ENCODE measurements at regions not wholly inside any gene's neighbourhood (a gene's known extent, or its start where the extent isn't known, plus 50 kb on each side); places are given as distances from the start of the nearest gene placed in this dataset.

- Histone ChIP-seq H3K9me3 (ENCODE audit: control insufficient read depth, low read length) (no peaks in the 10 kb centered on the region), H3K27me3 (ENCODE audit: control insufficient read depth, insufficient read depth, low read length) (no peaks in the 10 kb centered on the region), H3K4me3 (ENCODE audit: low read length) (no peak overlapping the region), H3K4me1 (ENCODE audit: control insufficient read depth, insufficient read depth, low read length) (no peaks in the 10 kb centered on the region), H3K9ac (ENCODE audit: low read length) (no peak overlapping the region), H3K36me3 (ENCODE audit: control insufficient read depth, insufficient read depth, low read length) (no peaks in the 10 kb centered on the region)
Observed at GRCh38 chr2:235303499-235304291, 190.1 kb upstream of the AGAP1 start.

DNA sequence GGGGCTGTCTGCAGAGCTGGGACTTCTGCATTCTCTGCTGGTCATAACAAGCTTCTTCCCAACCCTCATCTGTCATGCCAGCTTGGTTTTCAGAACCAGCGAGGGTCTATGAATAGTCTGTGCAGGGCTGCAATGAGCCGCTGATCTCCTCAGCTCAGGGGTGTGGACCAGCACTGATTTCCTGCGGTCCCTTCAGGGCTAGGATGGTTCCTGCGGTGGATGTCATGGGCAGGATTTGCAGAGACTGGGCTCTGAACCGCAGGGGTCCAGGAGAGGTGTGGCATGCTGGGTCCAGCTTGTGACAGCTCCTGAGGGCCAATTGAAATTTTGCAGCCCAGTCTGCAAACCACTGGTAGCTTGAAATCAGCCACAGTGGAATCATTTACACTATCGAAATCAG is 188.2 kb upstream of the AGAP1 start:
- Histone ChIP-seq H3K4me1 (ENCODE audit: control insufficient read depth, insufficient read depth, low read length) (no peaks in the 10 kb centered on the region), H3K27me3 (ENCODE audit: control insufficient read depth, insufficient read depth, low read length) (no peaks in the 10 kb centered on the region), H3K4me3 (ENCODE audit: low read length) (no peak overlapping the region), H3K9me3 (ENCODE audit: control insufficient read depth, low read length) (no peaks in the 10 kb centered on the region), H3K36me3 (ENCODE audit: control insufficient read depth, insufficient read depth, low read length) (no peaks in the 10 kb centered on the region), H3K9ac (ENCODE audit: low read length) (no peak overlapping the region)

DNA sequence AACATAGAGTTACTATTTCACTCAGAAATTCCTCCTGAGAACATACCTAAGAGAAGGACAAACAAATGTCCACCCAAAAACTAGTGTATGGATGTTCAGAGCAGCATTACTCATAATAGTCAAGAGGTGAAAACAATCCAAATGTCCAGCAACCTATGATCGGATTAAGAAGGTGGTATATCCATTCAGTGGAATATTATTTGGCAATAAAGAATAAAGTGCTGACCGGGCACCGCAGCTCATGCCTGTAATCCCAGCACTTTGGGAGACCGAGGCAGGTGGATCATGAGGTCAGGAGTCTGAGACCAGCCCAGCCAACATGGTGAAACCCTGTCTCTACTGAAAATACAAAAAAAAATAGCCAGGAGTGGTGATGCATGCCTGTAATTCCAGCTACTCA is 182.8 kb upstream of the AGAP1 start:
- Histone ChIP-seq H3K9me3 (ENCODE audit: control insufficient read depth, low read length) (no peaks in the 10 kb centered on the region), H3K4me3 (ENCODE audit: low read length) (no peak overlapping the region), H3K4me1 (ENCODE audit: control insufficient read depth, insufficient read depth, low read length) (no peaks in the 10 kb centered on the region), H3K9ac (ENCODE audit: low read length) (no peak overlapping the region), H3K27me3 (ENCODE audit: control insufficient read depth, insufficient read depth, low read length) (no peaks in the 10 kb centered on the region), H3K36me3 (ENCODE audit: control insufficient read depth, insufficient read depth, low read length) (no peaks in the 10 kb centered on the region)

DNA sequence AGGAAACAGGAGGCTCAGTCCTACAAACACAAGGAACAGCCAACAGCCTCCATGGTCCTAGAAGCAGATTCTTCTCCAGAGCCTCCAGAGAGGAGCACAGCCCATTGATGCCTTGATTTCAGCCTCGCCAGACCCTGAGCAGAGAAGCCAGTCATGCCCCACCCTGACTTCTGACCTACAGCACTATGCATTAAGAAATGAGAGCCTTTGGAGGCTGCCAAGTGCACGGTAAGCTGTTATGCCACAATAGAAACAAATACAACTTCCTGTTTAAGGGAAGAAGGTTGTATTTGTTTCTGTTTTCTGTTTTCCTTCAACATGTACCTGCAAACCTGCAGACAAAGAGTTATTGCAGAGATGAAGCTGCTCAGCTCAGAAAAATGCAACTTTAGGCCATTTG is 181.3 kb upstream of the AGAP1 start:
- Histone ChIP-seq H3K27me3 (ENCODE audit: control insufficient read depth, insufficient read depth, low read length) (no peaks in the 10 kb centered on the region), H3K4me3 (ENCODE audit: low read length) (no peak overlapping the region), H3K9ac (ENCODE audit: low read length) (no peak overlapping the region), H3K4me1 (ENCODE audit: control insufficient read depth, insufficient read depth, low read length) (no peaks in the 10 kb centered on the region), H3K9me3 (ENCODE audit: control insufficient read depth, low read length) (no peaks in the 10 kb centered on the region), H3K36me3 (ENCODE audit: control insufficient read depth, insufficient read depth, low read length) (no peaks in the 10 kb centered on the region)

GRCh38 chr2:235314371-235314930 is 179.4 kb upstream of the AGAP1 start:
- no peaks in the 10 kb centered on the region for H3K27me3 ChIP-seq (ENCODE audit: control insufficient read depth, insufficient read depth, low read length)
- H3K4me3 ChIP-seq (ENCODE audit: low read length) = no peak overlapping the region
- H3K4me1 ChIP-seq (ENCODE audit: control insufficient read depth, insufficient read depth, low read length) = no peaks in the 10 kb centered on the region
- H3K9ac ChIP-seq (ENCODE audit: low read length) = no peak overlapping the region
- H3K9me3 ChIP-seq (ENCODE audit: control insufficient read depth, low read length) = no peaks in the 10 kb centered on the region
- H3K36me3 ChIP-seq (ENCODE audit: control insufficient read depth, insufficient read depth, low read length) = no peaks in the 10 kb centered on the region

DNA sequence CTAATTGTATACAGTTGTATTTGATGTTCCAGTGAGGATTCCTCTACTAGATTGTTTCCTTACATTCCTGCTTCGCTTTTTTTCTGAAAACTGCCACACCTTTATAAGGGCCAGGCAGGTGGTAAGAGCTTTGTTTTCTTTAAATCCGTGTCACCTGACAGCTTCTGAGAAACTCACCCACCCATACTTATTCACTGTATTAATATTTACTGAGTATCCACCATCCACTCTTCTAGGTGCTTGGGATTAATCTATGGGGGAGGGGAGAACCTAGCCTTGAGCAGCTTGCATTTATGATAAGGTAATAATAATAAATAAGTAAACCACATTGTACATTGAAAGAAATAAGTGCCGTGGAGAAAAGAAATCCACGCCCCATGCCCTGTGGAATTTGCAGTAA is 174.7 kb upstream of the AGAP1 start:
- Histone ChIP-seq H3K36me3 (ENCODE audit: control insufficient read depth, insufficient read depth, low read length) (no peaks in the 10 kb centered on the region), H3K9me3 (ENCODE audit: control insufficient read depth, low read length) (no peaks in the 10 kb centered on the region), H3K9ac (ENCODE audit: low read length) (no peak overlapping the region), H3K4me3 (ENCODE audit: low read length) (no peak overlapping the region), H3K27me3 (ENCODE audit: control insufficient read depth, insufficient read depth, low read length) (peaks cover 2% of the 10 kb centered on the region), H3K4me1 (ENCODE audit: control insufficient read depth, insufficient read depth, low read length) (no peaks in the 10 kb centered on the region)

- Histone ChIP-seq H3K4me1 (ENCODE audit: control insufficient read depth, insufficient read depth, low read length) (no peaks in the 10 kb centered on the region), H3K9ac (ENCODE audit: low read length) (no peak overlapping the region), H3K4me3 (ENCODE audit: low read length) (no peak overlapping the region), H3K27me3 (ENCODE audit: control insufficient read depth, insufficient read depth, low read length) (peaks cover 6% of the 10 kb centered on the region), H3K9me3 (ENCODE audit: control insufficient read depth, low read length) (no peaks in the 10 kb centered on the region), H3K36me3 (ENCODE audit: control insufficient read depth, insufficient read depth, low read length) (no peaks in the 10 kb centered on the region)
Observed at GRCh38 chr2:235320326-235320725, 173.5 kb upstream of the AGAP1 start.

- no peaks in the 10 kb centered on the region for H3K4me1 ChIP-seq (ENCODE audit: control insufficient read depth, insufficient read depth, low read length)
- H3K27me3 ChIP-seq (ENCODE audit: control insufficient read depth, insufficient read depth, low read length) = peaks cover 6% of the 10 kb centered on the region
- H3K4me3 ChIP-seq (ENCODE audit: low read length) = no peak overlapping the region
- no peaks in the 10 kb centered on the region for H3K36me3 ChIP-seq (ENCODE audit: control insufficient read depth, insufficient read depth, low read length)
- no peak overlapping the region for H3K9ac ChIP-seq (ENCODE audit: low read length)
- H3K9me3 ChIP-seq (ENCODE audit: control insufficient read depth, low read length) = no peaks in the 10 kb centered on the region
Observed at GRCh38 chr2:235324324-235324723, 169.5 kb upstream of the AGAP1 start.

DNA sequence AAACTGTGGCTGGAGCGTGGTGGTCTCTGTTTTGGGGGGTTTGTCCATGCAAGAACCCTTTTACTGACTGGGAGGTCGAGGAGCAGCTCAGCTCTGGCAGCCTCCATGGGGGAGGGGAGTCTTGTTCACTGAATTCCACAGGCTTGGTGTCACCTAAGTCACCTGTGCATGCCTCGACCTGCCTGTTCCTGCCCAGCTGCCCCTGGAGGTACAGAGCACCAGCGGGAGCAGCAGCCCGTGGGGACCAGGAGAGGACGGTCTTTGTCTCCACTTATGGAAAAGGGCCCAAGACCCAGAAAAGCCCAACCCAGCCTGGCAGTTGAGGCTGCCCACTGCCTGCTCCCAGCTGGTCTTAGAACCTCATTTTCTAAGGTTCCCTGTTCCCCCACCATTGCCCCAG is 168.7 kb upstream of the AGAP1 start:
- H3K9me3 ChIP-seq (ENCODE audit: control insufficient read depth, low read length) = no peaks in the 10 kb centered on the region
- H3K27me3 ChIP-seq (ENCODE audit: control insufficient read depth, insufficient read depth, low read length) = peaks cover 6% of the 10 kb centered on the region
- H3K4me1 ChIP-seq (ENCODE audit: control insufficient read depth, insufficient read depth, low read length) = no peaks in the 10 kb centered on the region
- no peaks in the 10 kb centered on the region for H3K36me3 ChIP-seq (ENCODE audit: control insufficient read depth, insufficient read depth, low read length)
- no peak overlapping the region for H3K4me3 ChIP-seq (ENCODE audit: low read length)
- H3K9ac ChIP-seq (ENCODE audit: low read length) = no peak overlapping the region

DNA sequence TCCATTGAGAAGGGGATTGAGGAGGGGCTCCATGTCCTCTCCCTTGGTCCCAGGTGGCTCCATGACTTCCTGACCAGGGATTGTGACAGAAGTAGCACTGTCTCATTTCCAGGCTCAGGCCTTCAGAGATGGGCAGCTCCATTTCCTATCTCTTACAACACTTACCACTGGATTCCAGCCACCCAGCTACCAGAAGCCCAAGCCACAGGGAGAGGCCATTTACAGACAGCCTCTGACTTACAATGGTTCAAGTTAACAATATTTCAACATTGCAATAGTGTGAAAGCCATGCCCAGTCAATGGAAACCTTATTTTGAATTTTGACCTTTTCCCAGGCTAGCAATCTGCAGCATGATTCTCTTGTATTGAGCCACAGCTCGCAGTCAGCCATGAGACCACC is 164.9 kb upstream of the AGAP1 start:
- Histone ChIP-seq H3K4me1 (ENCODE audit: control insufficient read depth, insufficient read depth, low read length) (no peaks in the 10 kb centered on the region), H3K9ac (ENCODE audit: low read length) (no peak overlapping the region), H3K4me3 (ENCODE audit: low read length) (no peak overlapping the region), H3K27me3 (ENCODE audit: control insufficient read depth, insufficient read depth, low read length) (peaks cover 12% of the 10 kb centered on the region), H3K9me3 (ENCODE audit: control insufficient read depth, low read length) (no peaks in the 10 kb centered on the region), H3K36me3 (ENCODE audit: control insufficient read depth, insufficient read depth, low read length) (no peaks in the 10 kb centered on the region)

- Histone ChIP-seq H3K9me3 (ENCODE audit: control insufficient read depth, low read length) (no peaks in the 10 kb centered on the region), H3K9ac (ENCODE audit: low read length) (no peak overlapping the region), H3K4me1 (ENCODE audit: control insufficient read depth, insufficient read depth, low read length) (no peaks in the 10 kb centered on the region), H3K27me3 (ENCODE audit: control insufficient read depth, insufficient read depth, low read length) (peaks cover 7% of the 10 kb centered on the region), H3K36me3 (ENCODE audit: control insufficient read depth, insufficient read depth, low read length) (no peaks in the 10 kb centered on the region), H3K4me3 (ENCODE audit: low read length) (no peak overlapping the region)
Observed at GRCh38 chr2:235330775-235331451, 162.9 kb upstream of the AGAP1 start.

- Histone ChIP-seq H3K27me3 (ENCODE audit: control insufficient read depth, insufficient read depth, low read length) (peaks cover 7% of the 10 kb centered on the region), H3K4me3 (ENCODE audit: low read length) (no peak overlapping the region), H3K9ac (ENCODE audit: low read length) (no peak overlapping the region), H3K4me1 (ENCODE audit: control insufficient read depth, insufficient read depth, low read length) (no peaks in the 10 kb centered on the region), H3K9me3 (ENCODE audit: control insufficient read depth, low read length) (no peaks in the 10 kb centered on the region), H3K36me3 (ENCODE audit: control insufficient read depth, insufficient read depth, low read length) (no peaks in the 10 kb centered on the region)
Observed at GRCh38 chr2:235332240-235332890, 161.5 kb upstream of the AGAP1 start.
